Endothelial cell of umbilical vein (primary cell): ENCODE measurements at regions not wholly inside any gene's neighbourhood (a gene's known extent, or its start where the extent isn't known, plus 50 kb on each side); places are given as distances from the start of the nearest gene placed in this dataset.

Experiments
- BruUV-seq: library from RNA; stranded (reverse); fragments of 400-500 nt; replicated peaks from 2 replicates; lab custom pipeline; 2021; lab: Mats Ljungman, UMichigan
- CTCF ChIA-PET: fragments of 300-600, 350-600 bp; sonication (Branson Sonifier 250); formaldehyde crosslinking; loops from one replicate; lab custom pipeline; 2021; ENCODE audit warnings: antibody characterized with exemption, inconsistent platforms; lab: Charles Lee
- POLR2A ChIA-PET: fragments of 300-600, 350-600 bp; sonication (Branson Sonifier 250); formaldehyde crosslinking; loops from one replicate; lab custom pipeline; 2021; ENCODE audit warnings: antibody characterized with exemption, inconsistent platforms; lab: Charles Lee
- DNase-seq: peaks from one replicate; pipeline ENCODE4 v3.0.0-alpha.2; 2011; ENCODE audit warnings: low read depth, low spot score
- FAIRE-seq: peaks from 2 replicates; lab custom pipeline; 2011; peaks lifted over from hg19 to GRCh38; lab: Jason Lieb, UNC
- H2AFZ ChIP-seq: 2 replicates; pipeline ENCODE4 v1.6.0; 2012; ENCODE audit warnings: low read depth, low read length, control low read depth, inconsistent platforms
- H3K27ac ChIP-seq: 2 replicates; pipeline ENCODE4 v1.5.1; 2011; ENCODE audit warnings: low read depth, mild to moderate bottlenecking, control low read depth, low read length, moderate library complexity; ENCODE audit not compliant: insufficient read depth
- H3K27me3 ChIP-seq, 2 experiments: 2 replicates each; pipeline versions ENCODE4 v1.6.0 to v1.6.1; 2011; ENCODE audit warnings: low read length in 2 of 2, mixed read lengths in 1 of 2; ENCODE audit not compliant: control insufficient read depth in 2 of 2, insufficient read depth in 2 of 2
- H3K36me3 ChIP-seq, 2 experiments: 2 replicates in 1 of 2; 3 replicates in 1 of 2; pipeline ENCODE4 v1.5.1; 2011; ENCODE audit warnings: low read length in 2 of 2, mild to moderate bottlenecking in 1 of 2, moderate library complexity in 1 of 2; ENCODE audit not compliant: control insufficient read depth in 2 of 2, insufficient read depth in 2 of 2; ENCODE audit errors: extremely low read depth in 1 of 2
- H3K4me1 ChIP-seq: 3 replicates; pipeline ENCODE4 v1.5.1; 2011; ENCODE audit warnings: mild to moderate bottlenecking, low read length; ENCODE audit not compliant: control insufficient read depth, insufficient read depth; ENCODE audit errors: extremely low read depth
- H3K4me2 ChIP-seq: 2 replicates; pipeline ENCODE4 v1.6.1; 2011; ENCODE audit warnings: low read length, control low read depth, mixed read lengths; ENCODE audit not compliant: insufficient read depth
- H3K4me3 ChIP-seq, 3 experiments: fragments of 200-600 bp in 1 of 3; sonication (generic), shearing (Covaris generic) in 1 of 3; replicated peaks in 1 of 3; 2 replicates each; pipeline ENCODE4 v1.5.1; 2011 to 2016; ENCODE audit warnings: control low read depth in 3 of 3, low read length in 3 of 3, mild to moderate bottlenecking in 2 of 3, inconsistent platforms in 1 of 3, low read depth in 1 of 3, moderate library complexity in 1 of 3; ENCODE audit not compliant: insufficient read depth in 1 of 3
- H3K79me2 ChIP-seq: 2 replicates; pipeline ENCODE4 v1.6.0; 2012; ENCODE audit warnings: low read length, inconsistent platforms; ENCODE audit not compliant: control insufficient read depth, insufficient read depth
- H3K9ac ChIP-seq: replicated peaks from 2 replicates; pipeline ENCODE3; 2011; ENCODE audit warnings: low read length, control low read depth; ENCODE audit not compliant: insufficient read depth; ENCODE audit errors: extremely low read depth
- H3K9me1 ChIP-seq: replicated peaks from 3 replicates; pipeline ENCODE4 v1.6.0; 2011; ENCODE audit warnings: mild to moderate bottlenecking, low read length; ENCODE audit not compliant: control insufficient read depth, insufficient read depth; ENCODE audit errors: extremely low read depth
- H3K9me3 ChIP-seq: replicated peaks from 2 replicates; pipeline ENCODE4 v1.5.1; 2012; ENCODE audit warnings: low read length, inconsistent platforms; ENCODE audit not compliant: control insufficient read depth, insufficient read depth
- H4K20me1 ChIP-seq: replicated peaks from 2 replicates; pipeline ENCODE3; 2011; ENCODE audit warnings: mild to moderate bottlenecking, low read length; ENCODE audit not compliant: control insufficient read depth, insufficient read depth; ENCODE audit errors: extremely low read depth
- EZH2 ChIP-seq: IDR thresholded peaks from 2 replicates; pipeline ENCODE4 v1.6.1; 2012; ENCODE audit warnings: borderline replicate concordance, low read depth, mild to moderate bottlenecking, moderate library complexity, low read length, inconsistent platforms; ENCODE audit not compliant: severe bottlenecking
- FOS ChIP-seq: IDR thresholded peaks from 2 replicates; pipeline ENCODE4 v1.6.1; 2011; ENCODE audit warnings: mild to moderate bottlenecking, low read length, moderate library complexity, borderline replicate concordance; ENCODE audit not compliant: insufficient read depth
- GATA2 ChIP-seq: IDR thresholded peaks from 2 replicates; pipeline ENCODE4 v1.7.0; 2011; ENCODE audit warnings: low read depth, mild to moderate bottlenecking, moderate library complexity, mixed read lengths, low read length; ENCODE audit not compliant: insufficient read length, insufficient read depth
- JUN ChIP-seq: IDR thresholded peaks from 2 replicates; pipeline ENCODE4 v1.6.1; 2011; ENCODE audit warnings: borderline replicate concordance, low read depth; ENCODE audit not compliant: insufficient read length, insufficient read depth
- MYC ChIP-seq: IDR thresholded peaks from one replicate; pipeline ENCODE4 v1.6.1; 2011; ENCODE audit warnings: mild to moderate bottlenecking, low read depth, low read length
- POLR2A ChIP-seq: IDR thresholded peaks from 2 replicates; pipeline ENCODE4 v1.6.1; 2012; ENCODE audit warnings: low read depth, mild to moderate bottlenecking, control low read depth, low read length
- POLR2AphosphoS5 ChIP-seq: IDR thresholded peaks from 2 replicates; pipeline ENCODE4 v1.6.1; 2012; ENCODE audit warnings: low read depth, mild to moderate bottlenecking, control low read depth, low read length, moderate library complexity; ENCODE audit not compliant: insufficient read depth
- dilution Hi-C: fragments of 300-500 bp; cut with MboI; formaldehyde crosslinking; loops from one replicate; pipeline ENCODE4 v1.15.0; 2019; ENCODE audit warnings: low sequenced_read_pairs; ENCODE audit not compliant: extremely low pct_ligation_motif_present
- intact Hi-C: fragments of 100-400 bp; cut with micrococcal nuclease; formaldehyde crosslinking; loops from one replicate; pipeline ENCODE4 v1.10.0; 2022
- TF ChIP-seq, protein P1 (sequence below), 2 donors: IDR thresholded peaks; 1 replicate in 1 of 2; 2 replicates in 1 of 2; pipeline ENCODE4 v1.5.1; 2011; ENCODE audit warnings: low read length in 2 of 2, mild to moderate bottlenecking in 2 of 2, moderate library complexity in 2 of 2, control low read depth in 1 of 2, inconsistent platforms in 1 of 2, low read depth in 1 of 2; ENCODE audit not compliant: insufficient read depth in 1 of 2; ENCODE audit errors: extremely low read depth in 1 of 2
- TF ChIP-seq, protein P2 (sequence below): IDR thresholded peaks from 2 replicates; pipeline ENCODE4 v1.6.1; 2011; ENCODE audit not compliant: insufficient read depth, insufficient read length

DNA sequence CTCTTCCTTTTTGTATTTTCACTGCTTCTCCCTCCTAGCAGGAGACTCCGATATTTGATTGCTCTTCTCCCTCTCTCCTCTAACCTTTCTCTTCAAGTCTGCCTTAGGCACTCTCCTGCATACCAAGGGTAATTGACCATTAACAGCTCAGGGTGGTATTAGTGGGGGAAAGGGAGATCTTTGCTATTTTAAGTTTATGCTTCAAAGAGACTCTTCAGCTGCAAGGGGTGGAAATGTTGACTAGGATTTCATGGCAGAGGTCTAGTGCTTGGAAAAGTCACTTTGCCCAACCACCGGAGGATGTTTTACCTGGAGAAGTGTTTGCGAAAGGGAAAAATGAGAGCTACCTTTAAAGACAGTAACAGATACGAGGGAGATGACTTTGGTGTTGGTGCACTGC is 453.7 kb downstream of the SLC4A3 start:
- no TSS peak for BruUV-seq
- CTCF ChIA-PET, result no interaction called here
- no peak overlapping the region for H3K9ac ChIP-seq
- no peaks in the 10 kb centered on the region for H3K9me1 ChIP-seq
- no peaks in the 10 kb centered on the region for H3K36me3 ChIP-seq
- H2AFZ ChIP-seq, result no peak overlapping the region
- TF ChIP-seq, protein P1, sequence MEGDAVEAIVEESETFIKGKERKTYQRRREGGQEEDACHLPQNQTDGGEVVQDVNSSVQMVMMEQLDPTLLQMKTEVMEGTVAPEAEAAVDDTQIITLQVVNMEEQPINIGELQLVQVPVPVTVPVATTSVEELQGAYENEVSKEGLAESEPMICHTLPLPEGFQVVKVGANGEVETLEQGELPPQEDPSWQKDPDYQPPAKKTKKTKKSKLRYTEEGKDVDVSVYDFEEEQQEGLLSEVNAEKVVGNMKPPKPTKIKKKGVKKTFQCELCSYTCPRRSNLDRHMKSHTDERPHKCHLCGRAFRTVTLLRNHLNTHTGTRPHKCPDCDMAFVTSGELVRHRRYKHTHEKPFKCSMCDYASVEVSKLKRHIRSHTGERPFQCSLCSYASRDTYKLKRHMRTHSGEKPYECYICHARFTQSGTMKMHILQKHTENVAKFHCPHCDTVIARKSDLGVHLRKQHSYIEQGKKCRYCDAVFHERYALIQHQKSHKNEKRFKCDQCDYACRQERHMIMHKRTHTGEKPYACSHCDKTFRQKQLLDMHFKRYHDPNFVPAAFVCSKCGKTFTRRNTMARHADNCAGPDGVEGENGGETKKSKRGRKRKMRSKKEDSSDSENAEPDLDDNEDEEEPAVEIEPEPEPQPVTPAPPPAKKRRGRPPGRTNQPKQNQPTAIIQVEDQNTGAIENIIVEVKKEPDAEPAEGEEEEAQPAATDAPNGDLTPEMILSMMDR (IDR thresholded peaks at IDR 0.05; ENCODE audit: extremely low read depth in 1 of 2, insufficient read depth in 1 of 2, low read depth in 1 of 2, low read length in 2 of 2), result no peak
- TF ChIP-seq GATA2, result no peak
- TF ChIP-seq MYC, result no peak
- TF ChIP-seq, protein P2, sequence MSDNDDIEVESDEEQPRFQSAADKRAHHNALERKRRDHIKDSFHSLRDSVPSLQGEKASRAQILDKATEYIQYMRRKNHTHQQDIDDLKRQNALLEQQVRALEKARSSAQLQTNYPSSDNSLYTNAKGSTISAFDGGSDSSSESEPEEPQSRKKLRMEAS, result no peak
- no peak for TF ChIP-seq JUN
- TF ChIP-seq POLR2A, result no peak
- no peak for TF ChIP-seq POLR2AphosphoS5
- TF ChIP-seq EZH2, result no peak
- no peak for TF ChIP-seq FOS
- POLR2A ChIA-PET, result no interaction called here
- no peak for DNase-seq
- dilution Hi-C loops (no loop called here), intact Hi-C loops (no loop called here)
- no peak overlapping the region for H3K4me3 ChIP-seq
- H4K20me1 ChIP-seq, result no peaks in the 10 kb centered on the region
- no peaks in the 10 kb centered on the region for H3K79me2 ChIP-seq
- no peak overlapping the region for H3K4me2 ChIP-seq
- no peaks in the 10 kb centered on the region for H3K27me3 ChIP-seq
- H3K9me3 ChIP-seq, result no peaks in the 10 kb centered on the region
- H3K4me1 ChIP-seq, result no peaks in the 10 kb centered on the region
- FAIRE-seq, result no peak
- no peak overlapping the region for H3K27ac ChIP-seq
